Hepatocyte (in vitro differentiated cells): ENCODE measurements at regions not wholly inside any gene's neighbourhood (a gene's known extent, or its start where the extent isn't known, plus 50 kb on each side); places are given as distances from the start of the nearest gene placed in this dataset.

ENCODE experiments used
- DNase-seq: peaks from one replicate; pipeline ENCODE4 v3.0.0-alpha.2; 2016; ENCODE audit warnings: low spot score
- H2AFZ ChIP-seq: fragments of 200-600 bp; sonication (generic); 2 replicates; pipeline ENCODE4 v1.6.0; 2016; ENCODE audit warnings: antibody characterized with exemption, mild to moderate bottlenecking
- H3K27ac ChIP-seq: fragments of 200-600 bp; sonication (generic); 2 replicates; pipeline ENCODE4 v1.5.1; 2016; ENCODE audit warnings: mild to moderate bottlenecking
- H3K27me3 ChIP-seq: fragments of 200-600 bp; sonication (generic); 2 replicates; pipeline ENCODE4 v1.6.1; 2016
- H3K36me3 ChIP-seq: fragments of 200-600 bp; sonication (generic); replicated peaks from 2 replicates; pipeline ENCODE4 v1.5.1; 2016; ENCODE audit warnings: low read depth; ENCODE audit not compliant: insufficient read depth
- H3K4me1 ChIP-seq: fragments of 200-600 bp; sonication (generic); 2 replicates; pipeline ENCODE4 v1.5.1; 2016; ENCODE audit warnings: mild to moderate bottlenecking, moderate library complexity; ENCODE audit not compliant: insufficient read depth
- H3K4me2 ChIP-seq: fragments of 200-600 bp; sonication (generic); 2 replicates; pipeline ENCODE4 v1.6.0; 2016
- H3K4me3 ChIP-seq: fragments of 200-600 bp; sonication (generic); 2 replicates; pipeline ENCODE4 v1.5.1; 2016; ENCODE audit warnings: mild to moderate bottlenecking
- H3K79me2 ChIP-seq: fragments of 200-600 bp; sonication (generic); 2 replicates; pipeline ENCODE4 v1.6.0; 2017; ENCODE audit warnings: mild to moderate bottlenecking
- H3K9me2 ChIP-seq: fragments of 200-600 bp; sonication (generic); replicated peaks from 2 replicates; pipeline ENCODE4 v1.6.0; 2017; ENCODE audit warnings: mild to moderate bottlenecking; ENCODE audit not compliant: insufficient read depth
- H3K9me3 ChIP-seq: fragments of 200-600 bp; sonication (generic); 2 replicates; pipeline ENCODE4 v1.5.1; 2016; ENCODE audit warnings: low read depth, mild to moderate bottlenecking
- H4K20me1 ChIP-seq: fragments of 200-600 bp; sonication (generic); 2 replicates; pipeline ENCODE4 v1.6.0; 2016; ENCODE audit warnings: mild to moderate bottlenecking; ENCODE audit not compliant: insufficient read depth, poor library complexity, severe bottlenecking
- CTCF ChIP-seq: fragments of 200-600 bp; sonication (generic); IDR thresholded peaks from 2 replicates; pipeline ENCODE4 v1.5.1; 2016; ENCODE audit warnings: antibody characterized with exemption, mild to moderate bottlenecking; ENCODE audit not compliant: poor library complexity
- EZH2 ChIP-seq: fragments of 200-600 bp; sonication (generic); IDR thresholded peaks from 2 replicates; pipeline ENCODE4 v1.6.1; 2016; ENCODE audit warnings: antibody characterized with exemption, mild to moderate bottlenecking, borderline replicate concordance
- EZH2phosphoT487 ChIP-seq: fragments of 200-600 bp; sonication (generic); IDR thresholded peaks from one replicate; pipeline ENCODE4 v1.6.1; 2018; ENCODE audit warnings: antibody characterized with exemption, mild to moderate bottlenecking, low read depth, moderate library complexity; ENCODE audit not compliant: unreplicated experiment, severe bottlenecking
- WGBS: methylation state at CpG from one replicate; pipeline ENCODE4 v1.1.6; 2016; ENCODE audit warnings: low lambda C conversion rate; ENCODE audit errors: missing lambda C conversion rate; 5-methylcytosine and 5-hydroxymethylcytosine counted together

GRCh38 chr7:119969763-119970162, 303.2 kb upstream of the KCND2 start:
- TF ChIP-seq EZH2: no peak
- no peak for TF ChIP-seq EZH2phosphoT487
- no peak for TF ChIP-seq CTCF
- Histone ChIP-seq H3K4me1 (no peaks in the 10 kb centered on the region), H3K9me2 (no peaks in the 10 kb centered on the region), H3K4me3 (no peak overlapping the region), H3K4me2 (no peak overlapping the region), H2AFZ (no peak overlapping the region), H3K79me2 (no peaks in the 10 kb centered on the region), H4K20me1 (no peaks in the 10 kb centered on the region), H3K27ac (no peak overlapping the region), H3K36me3 (no peaks in the 10 kb centered on the region), H3K9me3 (no peaks in the 10 kb centered on the region), H3K27me3 (no peaks in the 10 kb centered on the region)
- 82% methylated on average over 2 of the region's 2 CpGs for WGBS
- no peak for DNase-seq

GRCh38 chr7:119974972-119975371, 298.0 kb upstream of the KCND2 start:
- no peaks in the 10 kb centered on the region for H3K9me3 ChIP-seq

GRCh38 chr7:119982884-119983283, 290.1 kb upstream of the KCND2 start:
- WGBS: 79% methylated on average over 4 of the region's 4 CpGs

More at GRCh38 chr7:119974972-119975371, 298.0 kb upstream of the KCND2 start:
- Histone ChIP-seq H3K4me2 (no peak overlapping the region), H3K79me2 (no peaks in the 10 kb centered on the region), H2AFZ (no peak overlapping the region), H4K20me1 (no peaks in the 10 kb centered on the region), H3K4me1 (no peaks in the 10 kb centered on the region), H3K4me3 (no peak overlapping the region), H3K27ac (no peak overlapping the region), H3K27me3 (no peaks in the 10 kb centered on the region), H3K36me3 (no peaks in the 10 kb centered on the region), H3K9me2 (no peaks in the 10 kb centered on the region)
- TF ChIP-seq EZH2phosphoT487: no peak
- DNase-seq: no peak
- WGBS: 87% methylated on average over 1 of the region's 1 CpG

GRCh38 chr7:119983468-119983867, 289.5 kb upstream of the KCND2 start:
- Histone ChIP-seq H3K4me3 (no peak overlapping the region), H3K27me3 (no peaks in the 10 kb centered on the region), H3K27ac (no peak overlapping the region), H4K20me1 (no peaks in the 10 kb centered on the region), H3K4me1 (no peaks in the 10 kb centered on the region), H3K4me2 (no peak overlapping the region), H3K36me3 (no peaks in the 10 kb centered on the region), H2AFZ (no peak overlapping the region), H3K9me3 (no peaks in the 10 kb centered on the region), H3K79me2 (no peaks in the 10 kb centered on the region), H3K9me2 (no peaks in the 10 kb centered on the region)
- DNase-seq: no peak
- 96% methylated on average over 5 of the region's 5 CpGs for WGBS
- TF ChIP-seq EZH2phosphoT487 (no peak), EZH2 (no peak), CTCF (no peak)

More at GRCh38 chr7:119982884-119983283, 290.1 kb upstream of the KCND2 start:
- Histone ChIP-seq H2AFZ (no peak overlapping the region), H3K4me2 (no peak overlapping the region), H3K27ac (no peak overlapping the region), H3K27me3 (no peaks in the 10 kb centered on the region), H3K4me3 (no peak overlapping the region), H4K20me1 (no peaks in the 10 kb centered on the region), H3K9me3 (no peaks in the 10 kb centered on the region), H3K36me3 (no peaks in the 10 kb centered on the region), H3K9me2 (no peaks in the 10 kb centered on the region), H3K4me1 (no peaks in the 10 kb centered on the region), H3K79me2 (no peaks in the 10 kb centered on the region)
- no peak for DNase-seq
- TF ChIP-seq CTCF (no peak), EZH2 (no peak), EZH2phosphoT487 (no peak)
